Hematopoietic multipotent progenitor cell (in vitro differentiated cells): ENCODE measurements at regions not wholly inside any gene's neighbourhood (a gene's known extent, or its start where the extent isn't known, plus 50 kb on each side); places are given as distances from the start of the nearest gene placed in this dataset.

Experiments used
- DNase-seq, 3 donors: peaks; one replicate each; pipeline ENCODE4 v3.0.0-alpha.2; 2011 to 2015; ENCODE audit warnings: low read depth in 2 of 3, low spot score in 2 of 3

DNA sequence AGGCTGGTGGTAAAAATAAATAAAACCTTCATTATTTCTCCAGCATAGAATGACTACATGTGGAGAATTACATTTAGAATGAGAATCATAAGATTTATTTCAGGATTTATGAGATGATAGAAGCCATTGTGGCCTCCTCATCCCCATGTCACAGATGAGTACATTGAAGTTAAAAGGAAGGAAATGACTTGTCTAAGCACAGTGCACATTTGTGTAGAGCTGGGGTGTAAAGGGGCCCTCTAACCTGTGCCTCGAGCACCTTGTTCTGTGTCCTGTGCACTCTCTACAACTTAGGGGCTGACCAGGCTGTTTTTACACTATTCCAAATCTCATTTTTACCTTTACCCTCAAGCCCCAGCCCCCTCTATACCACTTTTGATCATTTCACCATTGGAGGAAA is 179.4 kb downstream of the RHOU start:
- no peak for DNase-seq

GRCh38 chr1:228917342-228917741 is 182.1 kb downstream of the RHOU start:
- no peak for DNase-seq

GRCh38 chr1:228917755-228918154 is 182.5 kb downstream of the RHOU start:
- no peak for DNase-seq

DNA sequence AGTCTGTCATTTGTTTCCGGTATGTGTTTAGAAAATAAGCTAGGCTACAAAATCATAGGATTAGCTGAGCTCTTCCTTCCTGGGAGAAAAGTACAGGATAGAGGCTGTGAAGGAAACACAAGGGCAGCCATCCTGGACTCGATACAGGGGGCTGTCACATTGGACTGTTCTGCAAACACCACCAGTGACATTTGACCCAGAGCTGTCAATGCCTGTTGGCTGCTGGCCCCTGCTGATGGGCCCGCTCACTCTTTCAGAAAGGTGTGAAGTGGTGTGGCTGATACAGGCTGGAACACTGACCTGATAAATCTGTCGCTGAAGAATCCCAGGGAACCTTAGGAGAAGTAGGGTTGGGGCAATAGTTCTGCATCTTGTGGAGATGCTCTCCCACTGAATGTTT is 183.1 kb downstream of the RHOU start:
- DNase-seq = no peak

DNA sequence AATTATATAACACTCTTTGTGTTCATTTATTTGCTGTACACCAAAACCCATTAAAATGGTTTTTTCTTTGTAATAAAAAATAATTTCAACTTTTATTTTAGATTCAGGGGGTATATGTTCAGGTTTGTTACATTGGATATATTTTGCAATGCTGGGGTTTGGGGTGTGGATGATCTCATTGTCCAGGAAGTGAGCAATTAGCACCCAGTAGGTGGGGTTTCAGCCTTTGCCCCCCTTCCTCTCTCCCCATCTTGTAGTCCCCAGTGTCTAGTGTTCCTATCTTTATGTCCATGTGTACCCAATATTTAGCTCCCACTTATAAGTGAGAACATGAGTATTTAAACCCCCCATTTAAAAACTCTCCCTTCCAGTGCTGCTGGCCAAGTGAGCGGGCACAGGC is 184.6 kb downstream of the RHOU start:
- DNase-seq = no peak

DNA sequence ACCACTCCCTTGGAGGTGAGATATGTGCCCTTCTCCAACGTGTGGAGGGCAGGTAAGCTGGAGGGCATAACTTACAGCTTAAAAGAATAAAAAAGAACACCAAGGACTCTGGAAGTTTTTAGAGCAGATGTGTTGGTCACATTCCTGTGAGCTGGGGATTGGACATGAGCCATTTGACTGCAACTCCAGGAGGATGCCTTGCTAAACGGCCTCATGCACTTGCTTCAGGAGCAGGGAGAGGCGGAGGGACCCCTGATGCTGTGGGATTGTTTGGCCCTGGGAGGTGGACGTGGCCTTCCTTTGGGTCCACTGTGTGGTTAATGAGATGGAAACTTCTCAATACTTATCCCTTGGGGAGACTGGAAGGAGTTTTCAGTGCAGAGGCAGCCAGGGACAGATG is 185.6 kb downstream of the RHOU start:
- no peak for DNase-seq

DNA sequence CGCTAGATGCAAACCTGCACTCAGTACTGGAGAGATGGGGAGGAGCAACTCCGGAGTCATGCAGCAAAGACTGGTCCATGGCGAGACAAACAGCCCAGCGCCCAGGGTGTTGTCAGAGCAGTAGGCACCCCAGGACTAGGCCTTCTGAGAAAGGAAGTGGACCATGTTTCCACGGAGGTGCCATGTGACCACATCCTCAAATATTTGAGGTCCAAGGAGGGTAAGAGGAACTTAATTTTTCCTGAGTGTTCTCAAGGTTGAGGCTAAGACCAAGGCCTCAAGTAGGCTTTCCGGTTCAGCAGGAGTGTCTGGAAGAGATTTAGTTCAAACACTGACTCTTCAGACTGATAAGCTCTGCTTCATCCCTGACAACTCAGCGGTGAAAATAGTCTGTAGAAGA is 186.2 kb downstream of the RHOU start:
- DNase-seq = peak in 1 of 3 donors; percentile 60

- no peak for DNase-seq
These were observed 187.6 kb downstream of the RHOU start for GRCh38 chr1:228922722-228923376.

- DNase-seq = no peak
These were observed 188.9 kb downstream of the RHOU start for GRCh38 chr1:228923973-228924686.

DNA sequence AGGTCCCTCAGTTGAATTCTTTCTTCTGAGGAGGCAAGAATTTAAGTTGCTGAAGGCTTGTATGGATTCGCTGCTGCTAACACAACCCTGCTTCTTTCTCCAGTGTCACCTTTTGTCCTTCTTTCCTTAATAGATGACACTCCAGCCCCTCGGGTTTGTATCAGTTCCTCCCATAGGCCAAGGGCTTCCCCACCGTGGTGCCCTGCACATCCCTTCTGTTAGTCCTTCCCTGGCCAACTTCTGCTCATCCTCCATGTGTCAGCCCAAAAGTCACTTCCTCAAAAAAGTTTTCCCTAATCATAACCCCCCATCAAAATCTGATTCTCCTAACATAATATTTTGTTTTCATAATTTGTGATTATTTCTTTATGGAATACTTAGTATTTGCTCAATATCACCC is 190.4 kb downstream of the RHOU start:
- DNase-seq = no peak

DNA sequence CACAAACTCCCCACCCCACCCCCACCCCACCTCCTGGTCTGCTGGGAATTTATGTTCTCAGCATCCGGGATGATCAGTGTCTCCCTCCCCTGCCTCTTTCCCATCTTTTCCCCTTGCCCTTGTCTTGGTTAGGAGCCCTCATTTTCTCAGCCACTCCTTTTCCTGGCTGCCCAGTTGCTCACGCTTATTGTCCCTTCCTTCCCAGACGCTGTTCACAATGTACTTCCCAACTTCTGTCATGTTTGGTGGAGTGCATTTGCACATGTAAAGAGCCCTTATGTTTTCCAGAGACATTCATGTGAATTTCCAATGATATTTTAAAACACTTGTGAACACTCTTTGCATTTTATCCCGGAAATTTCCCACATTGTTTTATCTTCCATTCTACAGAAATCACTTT is 192.1 kb downstream of the RHOU start:
- DNase-seq = no peak

- no peak for DNase-seq
These were observed 192.9 kb downstream of the RHOU start for GRCh38 chr1:228927946-228928898.

GRCh38 chr1:228929476-228930027 is 194.3 kb downstream of the RHOU start:
- DNase-seq = no peak

- DNase-seq = no peak
These were observed 195.2 kb downstream of the RHOU start for GRCh38 chr1:228930479-228930957.

GRCh38 chr1:228933753-228934152 is 198.5 kb downstream of the RHOU start:
- DNase-seq = no peak

DNA sequence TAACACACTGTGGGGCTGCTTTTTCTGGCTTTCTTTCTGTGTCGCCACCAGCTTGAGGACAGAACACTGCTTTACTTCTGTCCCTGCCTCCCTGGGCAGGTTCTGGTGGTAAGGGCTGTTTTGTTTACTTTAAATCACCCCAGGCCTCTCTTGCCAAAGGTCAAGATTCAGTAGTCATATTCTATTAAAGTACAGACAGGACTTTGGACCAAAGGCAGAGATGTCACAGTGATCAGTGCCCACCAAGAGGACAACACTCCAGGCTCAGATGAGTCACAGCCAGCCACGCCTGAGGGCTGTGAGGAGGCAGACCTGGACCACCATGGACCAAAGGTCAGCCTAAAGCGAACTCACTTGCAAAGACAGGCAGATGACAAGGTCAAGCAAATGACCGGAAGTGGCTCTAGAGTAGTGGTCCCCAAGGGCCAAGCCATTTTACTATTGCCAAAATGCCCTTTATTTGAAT is 200.0 kb downstream of the RHOU start:
- DNase-seq = no peak

DNA sequence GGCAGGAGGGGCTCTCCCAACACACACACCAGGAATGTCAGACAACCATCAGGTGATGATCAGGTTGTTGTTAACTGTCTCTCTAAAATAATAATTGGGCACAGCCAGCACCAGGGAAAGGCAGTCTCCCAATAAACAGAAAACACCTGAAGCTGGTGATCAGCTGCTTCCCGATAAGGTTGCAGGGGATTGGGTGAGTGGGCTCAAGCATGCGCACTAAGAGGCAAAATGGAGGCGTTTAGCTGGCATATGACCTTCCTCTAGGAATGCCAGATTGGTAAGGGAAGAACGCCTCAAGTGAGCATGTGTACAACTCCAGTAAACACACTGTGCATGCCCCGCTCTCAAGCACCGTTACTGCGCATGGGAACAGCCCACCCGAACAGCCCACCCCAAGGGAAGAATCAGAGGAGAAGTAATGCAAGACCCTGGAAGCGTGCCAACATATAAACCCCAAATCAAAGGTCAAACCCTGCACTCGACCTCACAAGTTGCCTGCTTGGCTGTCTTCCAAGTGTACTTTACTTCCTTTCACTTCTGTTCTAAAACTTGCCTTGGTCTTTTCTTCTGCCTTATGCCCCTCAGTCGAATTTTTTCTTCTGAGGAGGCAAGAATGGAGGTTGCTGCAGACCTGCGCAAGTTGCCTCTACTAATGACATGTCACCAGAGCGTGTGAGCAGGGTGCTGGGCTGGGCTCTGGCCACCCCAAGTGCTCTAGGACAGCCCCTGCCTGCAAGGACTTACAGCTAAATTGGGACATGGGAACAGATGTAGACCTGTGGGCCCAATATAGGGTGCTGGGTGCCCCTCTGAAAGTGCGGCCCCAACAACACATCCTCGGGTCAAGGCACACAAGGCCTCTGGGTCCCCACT is 200.8 kb downstream of the RHOU start:
- DNase-seq = peak in 1 of 3 donors; percentile 42

DNA sequence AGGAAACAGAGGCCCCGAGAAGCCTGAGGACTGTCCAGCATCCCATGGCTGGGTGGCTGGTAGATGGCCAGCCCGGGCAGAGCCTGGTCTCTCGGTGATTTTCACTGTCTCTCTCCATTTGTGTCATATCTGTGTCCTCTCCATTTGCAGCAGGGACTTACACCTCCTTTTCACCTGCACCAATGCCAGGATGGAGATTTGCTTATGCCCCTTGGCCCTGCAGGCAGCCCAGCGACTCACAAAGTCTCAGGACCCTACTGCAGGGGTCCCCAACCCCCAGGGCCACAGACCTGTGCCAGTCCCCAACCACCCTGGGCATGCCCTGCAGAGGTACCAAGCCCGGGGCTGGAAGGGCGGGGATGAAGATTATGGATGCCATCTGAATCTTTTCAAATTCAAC is 201.6 kb downstream of the RHOU start:
- no peak for DNase-seq

- DNase-seq = no peak
These were observed 202.1 kb downstream of the RHOU start for GRCh38 chr1:228937351-228937750.
